SK-N-SH (cell line): ENCODE measurements at regions not wholly inside any gene's neighbourhood (a gene's known extent, or its start where the extent isn't known, plus 50 kb on each side); places are given as distances from the start of the nearest gene placed in this dataset.
"Not testable (repeated sequence)": the region's sequence is repeated elsewhere in the genome, so short reads cannot be mapped to it uniquely, and the experiment has no call there.

Source experiments
- CTCF ChIA-PET: fragments of 300-600, 350-600 bp; formaldehyde crosslinking; extraction: SDS; loops from one replicate; lab custom pipeline; 2021; lab: Yijun Ruan, JAX
- POLR2A ChIA-PET: fragments of 350-600 bp; sonication (Branson Sonifier 250); formaldehyde crosslinking; extraction: SDS; loops from one replicate; lab custom pipeline; 2020; ENCODE audit warnings: antibody characterized with exemption, inconsistent platforms; lab: Yijun Ruan, JAX
- DNase-seq: peaks from one replicate; pipeline ENCODE4 v3.0.0; 2012
- H2AFZ ChIP-seq: fragments of 200-600 bp; sonication (generic); 2 replicates; pipeline ENCODE4 v1.8.1; 2016; ENCODE audit warnings: antibody characterized with exemption, mild to moderate bottlenecking, low read depth
- H3F3A ChIP-seq: fragments of 200-600 bp; sonication (generic); replicated peaks from 2 replicates; pipeline ENCODE3; 2016; ENCODE audit warnings: antibody characterized with exemption, mild to moderate bottlenecking; ENCODE audit not compliant: insufficient read depth
- H3K27ac ChIP-seq, 2 experiments: fragments of 200-500 bp in 1 of 2; fragments of 200-600 bp in 1 of 2; sonication (Bioruptor generic) in 1 of 2; sonication (generic), shearing (Covaris generic) in 1 of 2; 2 replicates each; pipeline versions ENCODE4 v1.5.1 to v1.6.1; 2014 to 2016; ENCODE audit warnings: low read depth in 2 of 2, inconsistent platforms in 1 of 2, low read length in 1 of 2, mild to moderate bottlenecking in 1 of 2, mixed read lengths in 1 of 2
- H3K27me3 ChIP-seq: fragments of 200-600 bp; sonication (generic), shearing (Covaris generic); 2 replicates; pipeline ENCODE4 v1.6.1; 2016; ENCODE audit warnings: mixed run types; ENCODE audit not compliant: insufficient read depth
- H3K36me3 ChIP-seq, 2 experiments: fragments of 200-500 bp in 1 of 2; fragments of 200-600 bp in 1 of 2; sonication (Bioruptor generic) in 1 of 2; sonication (generic) in 1 of 2; replicated peaks in 1 of 2; 2 replicates each; pipeline versions ENCODE3 to v1.5.1; 2014 to 2016; ENCODE audit warnings: low read length in 1 of 2, mild to moderate bottlenecking in 1 of 2; ENCODE audit not compliant: insufficient read depth in 2 of 2, control insufficient read depth in 1 of 2
- H3K4me1 ChIP-seq, 2 experiments: fragments of 200-500 bp in 1 of 2; fragments of 200-600 bp in 1 of 2; sonication (Bioruptor generic) in 1 of 2; sonication (generic), shearing (Covaris generic) in 1 of 2; 2 replicates each; pipeline versions ENCODE4 v1.5.1 to v1.6.1; 2014 to 2016; ENCODE audit warnings: low read depth in 1 of 2, low read length in 1 of 2, mixed run types in 1 of 2; ENCODE audit not compliant: insufficient read depth in 2 of 2, control insufficient read depth in 1 of 2
- H3K4me2 ChIP-seq: fragments of 200-600 bp; sonication (generic), shearing (Covaris generic); 2 replicates; pipeline ENCODE4 v1.6.1; 2017; ENCODE audit warnings: mixed run types
- H3K4me3 ChIP-seq, 2 experiments: fragments of 200-500 bp in 1 of 2; fragments of 200-600 bp in 1 of 2; sonication (Bioruptor generic) in 1 of 2; sonication (generic), shearing (Covaris generic) in 1 of 2; 2 replicates each; pipeline versions ENCODE4 v1.5.1 to v1.8.1; 2014 to 2016; ENCODE audit warnings: low read depth in 2 of 2, inconsistent platforms in 1 of 2, low read length in 1 of 2, mild to moderate bottlenecking in 1 of 2, mixed read lengths in 1 of 2, moderate library complexity in 1 of 2
- H3K79me2 ChIP-seq: fragments of 200-600 bp; sonication (generic); 2 replicates; pipeline ENCODE4 v1.8.1; 2017; ENCODE audit warnings: mild to moderate bottlenecking; ENCODE audit not compliant: insufficient read depth
- H3K9ac ChIP-seq: fragments of 200-600 bp; sonication (generic); 2 replicates; pipeline ENCODE4 v1.6.1; 2017; ENCODE audit warnings: mixed run types
- H3K9me2 ChIP-seq: fragments of 200-600 bp; sonication (generic); 2 replicates; pipeline ENCODE4 v1.6.1; 2017; ENCODE audit warnings: mixed run types
- H3K9me3 ChIP-seq: fragments of 200-600 bp; sonication (generic); 2 replicates; pipeline ENCODE4 v1.6.1; 2017; ENCODE audit warnings: mixed run types, mild to moderate bottlenecking, moderate library complexity
- H4K20me1 ChIP-seq: fragments of 200-600 bp; sonication (generic); 2 replicates; pipeline ENCODE4 v1.6.1; 2017; ENCODE audit warnings: mild to moderate bottlenecking, mixed run types; ENCODE audit not compliant: insufficient read depth
- ELF1 ChIP-seq: IDR thresholded peaks from 2 replicates; pipeline ENCODE4 v1.4.0; 2012
- GABPA ChIP-seq: IDR thresholded peaks from 2 replicates; pipeline ENCODE4 v1.4.0; 2012; ENCODE audit warnings: low read depth, mild to moderate bottlenecking
- JUND ChIP-seq: IDR thresholded peaks from 2 replicates; pipeline ENCODE4 v1.4.0; 2012
- MXI1 ChIP-seq: IDR thresholded peaks from 2 replicates; pipeline ENCODE4 v1.6.1; 2012; ENCODE audit warnings: mild to moderate bottlenecking, low read depth, low read length, improper control_type of control experiment
- RCOR1 ChIP-seq: fragments of 150-350 bp; IDR thresholded peaks from 2 replicates; pipeline ENCODE4 v1.6.1; 2017; ENCODE audit warnings: antibody characterized with exemption, low read length
- SIN3A ChIP-seq: IDR thresholded peaks from 2 replicates; pipeline ENCODE4 v1.6.1; 2012; ENCODE audit warnings: low read depth, mild to moderate bottlenecking, low read length, moderate library complexity, borderline replicate concordance
- TAF1 ChIP-seq: IDR thresholded peaks from 2 replicates; pipeline ENCODE4 v1.6.1; 2012; ENCODE audit warnings: low read depth, mild to moderate bottlenecking, low read length, moderate library complexity, borderline replicate concordance
- WGBS: methylation state at CpG from one replicate; pipeline ENCODE4 v1.1.6; 2017; ENCODE audit warnings: low lambda C conversion rate; 5-methylcytosine and 5-hydroxymethylcytosine counted together
- TF ChIP-seq, protein P1 (sequence below): fragments of 150-350 bp; IDR thresholded peaks from 2 replicates; pipeline ENCODE4 v1.6.1; 2016; ENCODE audit warnings: mild to moderate bottlenecking, low read depth, low read length
- TF ChIP-seq, protein P2 (sequence below): IDR thresholded peaks from 2 replicates; pipeline ENCODE4 v1.4.0; 2012; ENCODE audit warnings: low read depth
- TF ChIP-seq, protein P3 (sequence below): IDR thresholded peaks from 2 replicates; pipeline ENCODE4 v1.4.0; 2012; ENCODE audit warnings: low read depth, borderline replicate concordance
- TF ChIP-seq, protein P4 (sequence below): fragments of 150-350 bp; IDR thresholded peaks from 2 replicates; pipeline ENCODE4 v1.6.1; 2017; ENCODE audit warnings: antibody characterized with exemption, low read length, low read depth, borderline replicate concordance

DNA sequence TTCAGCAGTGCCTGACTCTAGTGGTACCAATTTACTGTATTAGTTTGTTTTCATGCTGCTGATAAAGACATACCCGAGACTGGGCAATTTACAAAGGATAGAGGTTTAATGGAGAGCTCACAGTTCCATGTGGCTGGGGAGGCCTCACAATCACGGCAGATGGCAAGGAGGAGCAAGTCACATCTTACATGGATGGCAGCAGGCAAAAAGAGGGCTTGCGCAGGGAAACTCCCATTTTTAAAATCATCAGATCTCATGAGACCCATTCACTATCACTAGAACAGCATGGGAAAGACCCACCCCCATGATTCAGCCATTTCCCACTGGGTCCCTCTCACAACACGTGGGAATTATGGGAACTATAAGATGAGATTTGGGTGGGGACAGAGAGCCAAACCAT, 243.7 kb upstream of the KLF3 start:
- CTCF ChIA-PET, result not testable (repeated sequence)

DNA sequence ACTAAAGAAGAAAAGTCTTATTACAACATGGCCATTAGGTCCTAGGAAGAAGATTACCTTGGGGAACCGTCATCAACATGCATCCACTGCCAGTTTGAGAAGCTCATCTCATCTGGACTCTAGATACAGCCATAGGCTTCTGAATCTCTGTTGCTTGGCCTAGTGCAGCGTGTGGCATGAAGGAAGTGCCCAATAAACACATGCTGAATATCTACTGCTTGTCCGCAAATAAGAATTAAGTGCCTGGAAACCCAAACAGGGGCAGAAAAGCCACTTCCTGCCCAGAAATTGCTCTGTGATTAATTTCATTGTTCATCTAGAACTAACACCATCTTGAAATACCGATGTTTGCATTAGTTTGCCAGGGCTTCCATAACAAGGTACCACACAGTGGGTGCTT, 241.1 kb upstream of the KLF3 start:
- Histone ChIP-seq H3F3A (no peaks in the 10 kb centered on the region), H3K27me3 (no peaks in the 10 kb centered on the region), H3K9ac (no peak overlapping the region), H4K20me1 (no peaks in the 10 kb centered on the region), H3K36me3 (no peaks in the 10 kb centered on the region), H3K9me3 (no peaks in the 10 kb centered on the region), H3K27ac (no peak overlapping the region), H3K4me2 (no peak overlapping the region), H3K79me2 (no peaks in the 10 kb centered on the region), H2AFZ (no peak overlapping the region), H3K9me2 (no peaks in the 10 kb centered on the region), H3K4me1 (peaks cover 0 to 6% of the 10 kb centered on the region in 2 experiments; a peak in 1 of 4 replicates), H3K4me3 (no peak overlapping the region)
- DNase-seq, result no peak
- TF ChIP-seq, protein P1, sequence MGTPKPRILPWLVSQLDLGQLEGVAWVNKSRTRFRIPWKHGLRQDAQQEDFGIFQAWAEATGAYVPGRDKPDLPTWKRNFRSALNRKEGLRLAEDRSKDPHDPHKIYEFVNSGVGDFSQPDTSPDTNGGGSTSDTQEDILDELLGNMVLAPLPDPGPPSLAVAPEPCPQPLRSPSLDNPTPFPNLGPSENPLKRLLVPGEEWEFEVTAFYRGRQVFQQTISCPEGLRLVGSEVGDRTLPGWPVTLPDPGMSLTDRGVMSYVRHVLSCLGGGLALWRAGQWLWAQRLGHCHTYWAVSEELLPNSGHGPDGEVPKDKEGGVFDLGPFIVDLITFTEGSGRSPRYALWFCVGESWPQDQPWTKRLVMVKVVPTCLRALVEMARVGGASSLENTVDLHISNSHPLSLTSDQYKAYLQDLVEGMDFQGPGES, result no peak
- TF ChIP-seq RCOR1 (no peak), ELF1 (no peak), SIN3A (no peak), TAF1 (no peak), GABPA (no peak), MXI1 (no peak), JUND (no peak)
- TF ChIP-seq, protein P2, sequence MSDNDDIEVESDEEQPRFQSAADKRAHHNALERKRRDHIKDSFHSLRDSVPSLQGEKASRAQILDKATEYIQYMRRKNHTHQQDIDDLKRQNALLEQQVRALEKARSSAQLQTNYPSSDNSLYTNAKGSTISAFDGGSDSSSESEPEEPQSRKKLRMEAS, result no peak
- TF ChIP-seq, protein P3, sequence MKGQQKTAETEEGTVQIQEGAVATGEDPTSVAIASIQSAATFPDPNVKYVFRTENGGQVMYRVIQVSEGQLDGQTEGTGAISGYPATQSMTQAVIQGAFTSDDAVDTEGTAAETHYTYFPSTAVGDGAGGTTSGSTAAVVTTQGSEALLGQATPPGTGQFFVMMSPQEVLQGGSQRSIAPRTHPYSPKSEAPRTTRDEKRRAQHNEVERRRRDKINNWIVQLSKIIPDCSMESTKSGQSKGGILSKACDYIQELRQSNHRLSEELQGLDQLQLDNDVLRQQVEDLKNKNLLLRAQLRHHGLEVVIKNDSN, result no peak
- TF ChIP-seq, protein P4, sequence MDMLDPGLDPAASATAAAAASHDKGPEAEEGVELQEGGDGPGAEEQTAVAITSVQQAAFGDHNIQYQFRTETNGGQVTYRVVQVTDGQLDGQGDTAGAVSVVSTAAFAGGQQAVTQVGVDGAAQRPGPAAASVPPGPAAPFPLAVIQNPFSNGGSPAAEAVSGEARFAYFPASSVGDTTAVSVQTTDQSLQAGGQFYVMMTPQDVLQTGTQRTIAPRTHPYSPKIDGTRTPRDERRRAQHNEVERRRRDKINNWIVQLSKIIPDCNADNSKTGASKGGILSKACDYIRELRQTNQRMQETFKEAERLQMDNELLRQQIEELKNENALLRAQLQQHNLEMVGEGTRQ, result no peak
- 45% methylated on average over 4 of the region's 4 CpGs for WGBS
- CTCF ChIA-PET, result no interaction called here
- POLR2A ChIA-PET, result no interaction called here

More for the DNA sequence above, 243.7 kb upstream of the KLF3 start:
- H3K4me2 ChIP-seq, H3K9me3 ChIP-seq, H3K9me2 ChIP-seq, H3K27me3 ChIP-seq, H2AFZ ChIP-seq, H4K20me1 ChIP-seq, H3K27ac ChIP-seq, H3K79me2 ChIP-seq, H3K4me1 ChIP-seq, POLR2A ChIA-PET, DNase-seq, H3K9ac ChIP-seq, H3K36me3 ChIP-seq, H3K4me3 ChIP-seq, H3F3A ChIP-seq: not testable (repeated sequence)
- 34% methylated on average over 4 of the region's 4 CpGs for WGBS
